ENCODE measurements at regions not wholly inside any gene's neighbourhood (a gene's known extent, or its start where the extent isn't known, plus 50 kb on each side); places are given as distances from the start of the nearest gene placed in this dataset.

DNA sequence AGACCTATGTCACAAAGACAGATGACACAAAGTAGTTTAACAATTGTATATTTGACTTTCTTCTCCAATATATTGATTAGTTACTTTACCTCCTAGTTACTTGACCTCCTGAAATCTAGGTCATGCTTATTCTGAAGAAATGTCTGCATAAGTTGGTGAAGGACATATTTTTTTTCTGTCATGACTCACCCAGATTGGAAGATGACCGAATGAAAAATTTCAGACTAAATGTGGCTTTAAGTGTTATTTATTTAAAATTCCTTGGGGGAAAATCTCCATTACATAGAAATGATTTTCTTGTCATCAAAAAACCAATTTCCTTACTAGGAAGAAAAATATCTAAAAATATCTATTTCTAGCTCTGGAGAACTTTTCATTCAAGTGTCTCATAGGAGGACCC is 217.1 kb downstream of the POSTN start:
- no peaks in the 10 kb centered on the region for H3K4me1 ChIP-seq (ENCODE audit: control insufficient read depth in 2 of 3, insufficient read depth in 2 of 3, low read depth in 1 of 3, low read length in 3 of 3)
- no peak overlapping the region for H3K4me3 ChIP-seq (ENCODE audit: low read length in 3 of 3)
- no peaks in the 10 kb centered on the region for H3K36me3 ChIP-seq (ENCODE audit: control insufficient read depth in 2 of 3, insufficient read depth in 3 of 3, low read length in 3 of 3)
- no peaks in the 10 kb centered on the region for H3K9me3 ChIP-seq (ENCODE audit: control insufficient read depth in 2 of 3, insufficient read depth in 1 of 3, low read length in 3 of 3)
- H3K27me3 ChIP-seq (ENCODE audit: control insufficient read depth, insufficient read depth, low read length): no peaks in the 10 kb centered on the region
- DNase-seq (no peak), FAIRE-seq (no peak)
- no peak overlapping the region for H3K9ac ChIP-seq (ENCODE audit: low read length in 3 of 3)
- intact Hi-C loops (cut with DNase I): no loop called here
- TF ChIP-seq, protein P1, sequence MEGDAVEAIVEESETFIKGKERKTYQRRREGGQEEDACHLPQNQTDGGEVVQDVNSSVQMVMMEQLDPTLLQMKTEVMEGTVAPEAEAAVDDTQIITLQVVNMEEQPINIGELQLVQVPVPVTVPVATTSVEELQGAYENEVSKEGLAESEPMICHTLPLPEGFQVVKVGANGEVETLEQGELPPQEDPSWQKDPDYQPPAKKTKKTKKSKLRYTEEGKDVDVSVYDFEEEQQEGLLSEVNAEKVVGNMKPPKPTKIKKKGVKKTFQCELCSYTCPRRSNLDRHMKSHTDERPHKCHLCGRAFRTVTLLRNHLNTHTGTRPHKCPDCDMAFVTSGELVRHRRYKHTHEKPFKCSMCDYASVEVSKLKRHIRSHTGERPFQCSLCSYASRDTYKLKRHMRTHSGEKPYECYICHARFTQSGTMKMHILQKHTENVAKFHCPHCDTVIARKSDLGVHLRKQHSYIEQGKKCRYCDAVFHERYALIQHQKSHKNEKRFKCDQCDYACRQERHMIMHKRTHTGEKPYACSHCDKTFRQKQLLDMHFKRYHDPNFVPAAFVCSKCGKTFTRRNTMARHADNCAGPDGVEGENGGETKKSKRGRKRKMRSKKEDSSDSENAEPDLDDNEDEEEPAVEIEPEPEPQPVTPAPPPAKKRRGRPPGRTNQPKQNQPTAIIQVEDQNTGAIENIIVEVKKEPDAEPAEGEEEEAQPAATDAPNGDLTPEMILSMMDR (IDR thresholded peaks at IDR 0.05; ENCODE audit: borderline replicate concordance, extremely low read depth, insufficient read depth): no peak
- H3K27ac ChIP-seq (ENCODE audit: low read depth in 2 of 2, low read length in 2 of 2): no peak overlapping the region

- H3K4me1 ChIP-seq (ENCODE audit: control insufficient read depth in 2 of 3, insufficient read depth in 2 of 3, low read depth in 1 of 3, low read length in 3 of 3): no peaks in the 10 kb centered on the region
- H3K36me3 ChIP-seq (ENCODE audit: control insufficient read depth in 2 of 3, insufficient read depth in 3 of 3, low read length in 3 of 3): no peaks in the 10 kb centered on the region
- H3K9ac ChIP-seq (ENCODE audit: low read length in 3 of 3): no peak overlapping the region
- no peaks in the 10 kb centered on the region for H3K9me3 ChIP-seq (ENCODE audit: control insufficient read depth in 2 of 3, insufficient read depth in 1 of 3, low read length in 3 of 3)
- H3K27me3 ChIP-seq (ENCODE audit: control insufficient read depth, insufficient read depth, low read length): no peaks in the 10 kb centered on the region
- FAIRE-seq: no peak
- H3K27ac ChIP-seq (ENCODE audit: low read depth in 2 of 2, low read length in 2 of 2): no peak overlapping the region
- TF ChIP-seq, protein P1 (IDR thresholded peaks at IDR 0.05; ENCODE audit: borderline replicate concordance, extremely low read depth, insufficient read depth): no peak
- intact Hi-C loops (cut with DNase I): no loop called here
- H3K4me3 ChIP-seq (ENCODE audit: low read length in 3 of 3): no peak overlapping the region
- DNase-seq: no peak
Measured at GRCh38 chr13:37379841-37380240, 218.7 kb downstream of the POSTN start.

DNA sequence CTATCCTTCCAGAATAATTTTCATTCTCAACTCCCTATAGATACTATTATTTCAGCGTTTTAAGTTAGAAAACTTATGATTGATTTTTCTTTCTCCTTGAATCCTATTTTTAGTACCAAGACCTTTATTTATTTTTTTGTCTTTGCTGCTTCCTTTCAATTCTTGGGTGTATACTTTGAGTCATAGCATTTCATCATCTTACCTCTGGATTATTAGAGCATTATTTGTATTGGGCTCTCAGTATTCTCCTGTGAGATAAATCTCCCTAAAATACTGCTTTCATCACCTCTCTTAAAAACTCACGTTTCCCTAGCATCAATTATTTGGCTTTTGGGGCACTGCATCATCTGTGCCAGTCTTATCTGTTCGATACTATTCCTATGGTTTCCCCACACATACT is 222.8 kb downstream of the POSTN start:
- H3K36me3 ChIP-seq (ENCODE audit: control insufficient read depth in 2 of 3, insufficient read depth in 3 of 3, low read length in 3 of 3): no peaks in the 10 kb centered on the region
- H3K27ac ChIP-seq (ENCODE audit: low read depth in 2 of 2, low read length in 2 of 2): no peak overlapping the region
- TF ChIP-seq, protein P1 (IDR thresholded peaks at IDR 0.05; ENCODE audit: borderline replicate concordance, extremely low read depth, insufficient read depth): no peak
- no peak for FAIRE-seq
- no peaks in the 10 kb centered on the region for H3K27me3 ChIP-seq (ENCODE audit: control insufficient read depth, insufficient read depth, low read length)
- no peaks in the 10 kb centered on the region for H3K4me1 ChIP-seq (ENCODE audit: control insufficient read depth in 2 of 3, insufficient read depth in 2 of 3, low read depth in 1 of 3, low read length in 3 of 3)
- no peak overlapping the region for H3K9ac ChIP-seq (ENCODE audit: low read length in 3 of 3)
- intact Hi-C loops (cut with DNase I): no loop called here
- no peaks in the 10 kb centered on the region for H3K9me3 ChIP-seq (ENCODE audit: control insufficient read depth in 2 of 3, insufficient read depth in 1 of 3, low read length in 3 of 3)
- no peak overlapping the region for H3K4me3 ChIP-seq (ENCODE audit: low read length in 3 of 3)
- no peak for DNase-seq

- no peak overlapping the region for H3K4me3 ChIP-seq (ENCODE audit: low read length in 3 of 3)
- no peak overlapping the region for H3K27ac ChIP-seq (ENCODE audit: low read depth in 2 of 2, low read length in 2 of 2)
- no peaks in the 10 kb centered on the region for H3K36me3 ChIP-seq (ENCODE audit: control insufficient read depth in 2 of 3, insufficient read depth in 3 of 3, low read length in 3 of 3)
- FAIRE-seq (no peak), DNase-seq (no peak)
- no peaks in the 10 kb centered on the region for H3K27me3 ChIP-seq (ENCODE audit: control insufficient read depth, insufficient read depth, low read length)
- H3K9me3 ChIP-seq (ENCODE audit: control insufficient read depth in 2 of 3, insufficient read depth in 1 of 3, low read length in 3 of 3): no peaks in the 10 kb centered on the region
- TF ChIP-seq, protein P1 (IDR thresholded peaks at IDR 0.05; ENCODE audit: borderline replicate concordance, extremely low read depth, insufficient read depth): no peak
- H3K9ac ChIP-seq (ENCODE audit: low read length in 3 of 3): no peak overlapping the region
- intact Hi-C loops (cut with DNase I): no loop called here
- H3K4me1 ChIP-seq (ENCODE audit: control insufficient read depth in 2 of 3, insufficient read depth in 2 of 3, low read depth in 1 of 3, low read length in 3 of 3): no peaks in the 10 kb centered on the region
Measured at GRCh38 chr13:37375071-37375470, 223.5 kb downstream of the POSTN start.
